Peyer's patch (tissue), 4 donors: ENCODE measurements at regions not wholly inside any gene's neighbourhood (a gene's known extent, or its start where the extent isn't known, plus 50 kb on each side); places are given as distances from the start of the nearest gene placed in this dataset.

ENCODE experiments used
- POLR2A ChIP-seq, 2 donors: fragments of 450-650 bp; IDR thresholded peaks; one replicate each; pipeline ENCODE4 v1.5.1; 2017; ENCODE audit warnings: antibody characterized with exemption in 2 of 2, mild to moderate bottlenecking in 2 of 2, moderate library complexity in 2 of 2
- TF ChIP-seq, protein P1 (sequence below), 6 experiments: fragments of 450-650 bp in 4 of 6; fragments of 200-600 bp in 2 of 6; sonication (generic) in 1 of 6; IDR thresholded peaks; one replicate each; pipeline ENCODE4 v1.5.1; 2017 to 2019; ENCODE audit warnings: antibody characterized with exemption in 6 of 6, mild to moderate bottlenecking in 3 of 6, moderate library complexity in 1 of 6

DNA sequence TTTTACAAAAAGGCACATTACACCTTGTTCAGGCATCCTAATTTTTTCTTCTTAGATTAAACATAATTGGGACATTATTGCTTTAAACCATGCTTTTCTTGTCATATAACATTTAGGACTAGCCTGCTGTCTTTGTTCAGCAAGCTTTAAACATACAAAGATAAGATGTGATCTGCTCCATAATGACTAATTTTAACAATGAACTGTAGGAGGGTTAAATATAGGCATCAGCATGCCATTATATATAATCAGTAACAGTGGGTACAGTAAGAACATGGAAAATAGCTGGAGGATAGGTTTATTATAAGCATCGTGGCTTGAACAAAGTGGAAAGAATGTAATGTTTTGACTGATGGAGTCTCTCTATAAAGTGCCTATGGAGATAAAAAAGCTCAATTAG lies 661.7 kb downstream of the SLITRK6 start:
- TF ChIP-seq, protein P1, sequence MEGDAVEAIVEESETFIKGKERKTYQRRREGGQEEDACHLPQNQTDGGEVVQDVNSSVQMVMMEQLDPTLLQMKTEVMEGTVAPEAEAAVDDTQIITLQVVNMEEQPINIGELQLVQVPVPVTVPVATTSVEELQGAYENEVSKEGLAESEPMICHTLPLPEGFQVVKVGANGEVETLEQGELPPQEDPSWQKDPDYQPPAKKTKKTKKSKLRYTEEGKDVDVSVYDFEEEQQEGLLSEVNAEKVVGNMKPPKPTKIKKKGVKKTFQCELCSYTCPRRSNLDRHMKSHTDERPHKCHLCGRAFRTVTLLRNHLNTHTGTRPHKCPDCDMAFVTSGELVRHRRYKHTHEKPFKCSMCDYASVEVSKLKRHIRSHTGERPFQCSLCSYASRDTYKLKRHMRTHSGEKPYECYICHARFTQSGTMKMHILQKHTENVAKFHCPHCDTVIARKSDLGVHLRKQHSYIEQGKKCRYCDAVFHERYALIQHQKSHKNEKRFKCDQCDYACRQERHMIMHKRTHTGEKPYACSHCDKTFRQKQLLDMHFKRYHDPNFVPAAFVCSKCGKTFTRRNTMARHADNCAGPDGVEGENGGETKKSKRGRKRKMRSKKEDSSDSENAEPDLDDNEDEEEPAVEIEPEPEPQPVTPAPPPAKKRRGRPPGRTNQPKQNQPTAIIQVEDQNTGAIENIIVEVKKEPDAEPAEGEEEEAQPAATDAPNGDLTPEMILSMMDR (IDR thresholded peaks at IDR 0.05) = no peak
- TF ChIP-seq POLR2A (IDR thresholded peaks at IDR 0.05) = no peak
